GM18505 (cell line): ENCODE measurements at regions not wholly inside any gene's neighbourhood (a gene's known extent, or its start where the extent isn't known, plus 50 kb on each side); places are given as distances from the start of the nearest gene placed in this dataset.

Experiments
- ATAC-seq: cut with Tn5 transposase; IDR thresholded peaks from one replicate; pipeline ENCODE4 v1.9.1; 2021; ENCODE audit not compliant: unreplicated experiment
- POLR2A ChIP-seq: IDR thresholded peaks from 4 replicates; pipeline ENCODE4 v1.6.1; 2011; ENCODE audit warnings: borderline replicate concordance; ENCODE audit not compliant: insufficient read depth, insufficient read length; ENCODE audit errors: extremely low read depth

DNA sequence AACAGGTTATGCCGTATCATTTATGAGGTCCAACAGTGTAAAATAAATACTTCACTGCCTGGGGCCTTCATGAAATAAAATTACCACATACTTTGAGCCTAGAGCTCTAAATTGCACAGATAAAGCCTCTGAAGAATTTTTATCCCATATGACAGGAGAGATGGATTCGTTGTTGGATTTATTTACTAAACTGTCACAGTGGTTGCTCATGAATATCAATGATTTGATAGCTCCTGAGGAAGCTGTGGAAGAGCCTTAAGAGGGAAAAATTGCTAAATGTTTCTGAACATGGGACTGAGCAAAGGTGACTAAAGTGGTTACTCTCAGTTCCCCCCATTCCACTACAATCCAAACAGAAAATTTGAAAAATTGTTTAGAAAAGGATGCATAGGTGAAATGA, 558.9 kb upstream of the IL12A start:
- TF ChIP-seq POLR2A = no peak

DNA sequence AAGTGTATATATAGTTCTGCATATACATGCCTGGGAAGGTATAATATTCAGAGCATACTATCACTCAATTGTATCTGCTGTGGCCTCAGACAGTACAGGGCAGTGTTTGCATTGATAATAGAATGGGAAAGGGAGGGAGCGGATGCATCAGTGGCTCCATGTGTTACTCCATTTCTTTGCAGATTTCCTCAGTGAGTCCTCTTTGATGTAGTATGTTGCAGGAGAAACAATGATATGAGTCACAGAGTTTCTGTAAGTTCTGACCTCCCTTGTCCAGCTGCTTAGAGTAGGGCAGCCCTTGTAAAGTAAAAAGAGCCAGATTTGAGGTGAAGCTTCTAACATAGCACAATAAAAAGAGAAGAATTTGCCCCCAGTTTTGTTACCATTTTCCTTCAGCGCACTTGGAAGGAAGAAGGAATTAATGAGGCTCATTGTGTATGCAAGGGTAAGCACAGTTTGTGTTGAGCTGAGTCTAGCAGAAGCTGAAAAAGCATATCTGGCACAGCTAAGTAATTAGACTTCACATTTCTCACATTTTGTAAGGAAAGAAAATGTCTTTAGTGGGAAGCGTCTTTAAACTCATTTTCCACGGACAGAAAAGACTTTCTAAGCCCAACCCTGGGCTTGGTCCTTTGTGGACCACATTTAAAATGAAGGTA, 555.8 kb upstream of the IL12A start:
- no peak for ATAC-seq
- no peak for TF ChIP-seq POLR2A

More for the DNA sequence above, 558.9 kb upstream of the IL12A start:
- no peak for ATAC-seq

DNA sequence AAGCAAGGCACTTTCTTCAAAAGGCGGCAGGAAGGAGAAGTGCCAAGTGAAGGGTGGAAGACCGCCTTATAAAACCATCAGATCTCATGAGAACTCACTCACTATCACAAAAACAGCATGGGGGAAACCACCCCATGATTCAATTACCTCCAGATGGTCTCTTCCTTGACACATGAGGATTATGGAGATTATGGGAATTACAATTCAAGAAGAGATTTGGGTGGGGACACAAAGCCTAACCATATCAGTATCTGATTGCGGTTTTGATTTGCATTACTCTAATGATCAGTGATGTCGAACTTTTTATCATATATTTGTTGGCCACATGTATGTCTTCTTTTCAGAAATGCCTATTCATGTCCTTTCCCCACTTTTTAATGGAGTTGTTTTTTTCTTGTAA, 549.3 kb upstream of the IL12A start:
- ATAC-seq = no peak
- TF ChIP-seq POLR2A = no peak

DNA sequence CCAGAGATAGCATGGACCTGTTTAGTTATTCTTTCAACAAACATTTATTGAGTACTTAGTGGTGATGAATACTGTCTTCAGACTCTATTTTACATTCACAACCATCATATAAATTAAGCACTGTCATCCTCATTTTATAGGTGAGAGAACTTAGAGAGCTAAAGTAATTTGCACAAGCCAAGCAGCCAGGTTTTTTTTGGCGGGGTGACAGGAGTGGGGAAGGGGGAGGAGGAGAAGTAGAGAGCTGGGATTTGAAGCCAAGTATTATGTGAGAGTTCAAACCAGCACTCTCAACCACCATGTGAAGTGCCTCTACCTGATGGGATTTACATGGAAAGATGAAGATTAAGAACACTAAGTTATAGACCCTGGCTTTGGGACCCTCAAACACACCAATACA, 547.4 kb upstream of the IL12A start:
- no peak for ATAC-seq

DNA sequence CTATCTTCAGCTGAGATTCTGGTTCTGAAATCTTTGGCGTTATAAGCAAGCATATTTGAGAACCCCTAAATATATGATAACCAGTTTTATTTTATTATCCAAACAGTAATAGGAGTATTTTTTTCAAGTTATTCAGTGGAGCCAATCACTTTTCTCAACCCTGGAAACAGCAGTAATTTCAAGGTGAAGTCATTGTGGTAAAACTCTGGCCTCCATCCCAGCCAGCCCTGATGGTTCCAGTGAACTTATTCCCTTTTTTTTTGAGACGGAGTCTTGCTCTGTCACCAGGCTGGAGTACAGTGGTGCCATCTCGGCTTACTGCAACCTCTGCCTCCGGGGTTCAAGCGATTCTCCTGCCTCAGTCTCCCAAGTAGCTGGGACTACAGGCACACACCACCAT, 545.4 kb upstream of the IL12A start:
- TF ChIP-seq POLR2A = no peak
- ATAC-seq = no peak

More for the DNA sequence above, 547.4 kb upstream of the IL12A start:
- no peak for TF ChIP-seq POLR2A

DNA sequence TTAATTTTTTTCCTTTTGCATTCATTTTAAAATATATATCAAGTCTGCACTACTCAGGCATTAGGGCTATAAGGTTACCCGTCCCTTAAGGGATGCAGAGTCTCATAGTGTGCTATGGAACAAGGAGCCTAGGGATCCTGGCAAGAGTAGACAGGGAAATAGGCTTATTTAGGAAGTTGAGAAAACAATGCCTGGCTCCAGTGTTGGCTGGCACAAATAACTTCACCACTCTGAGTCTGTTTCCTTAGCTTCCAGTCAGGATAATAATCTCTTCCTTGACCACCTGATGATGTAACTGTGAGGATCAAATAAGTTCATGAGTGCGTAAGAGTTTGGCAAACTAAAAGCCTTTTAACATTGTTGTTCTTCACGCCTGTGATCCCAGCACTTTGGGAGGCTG, 540.8 kb upstream of the IL12A start:
- no peak for TF ChIP-seq POLR2A
- no peak for ATAC-seq

DNA sequence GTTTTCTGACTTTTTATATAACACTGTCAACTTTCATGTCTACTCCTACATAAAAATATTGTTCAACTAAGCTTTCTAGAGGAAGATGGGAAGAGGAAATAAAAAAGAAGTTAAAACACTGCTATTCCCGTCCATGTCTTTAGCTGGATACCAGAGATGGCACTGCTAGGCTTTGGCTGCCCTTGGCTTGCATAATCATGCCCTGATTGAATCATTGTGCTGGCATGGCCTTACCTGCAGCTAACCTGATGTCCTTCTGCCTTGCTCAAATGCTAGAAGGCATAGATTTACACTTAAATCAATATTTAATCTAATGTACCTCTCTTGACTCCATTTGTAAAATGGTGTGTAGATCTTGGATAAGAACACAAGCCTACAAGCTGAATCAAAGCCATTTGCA, 539.7 kb upstream of the IL12A start:
- no peak for ATAC-seq

DNA sequence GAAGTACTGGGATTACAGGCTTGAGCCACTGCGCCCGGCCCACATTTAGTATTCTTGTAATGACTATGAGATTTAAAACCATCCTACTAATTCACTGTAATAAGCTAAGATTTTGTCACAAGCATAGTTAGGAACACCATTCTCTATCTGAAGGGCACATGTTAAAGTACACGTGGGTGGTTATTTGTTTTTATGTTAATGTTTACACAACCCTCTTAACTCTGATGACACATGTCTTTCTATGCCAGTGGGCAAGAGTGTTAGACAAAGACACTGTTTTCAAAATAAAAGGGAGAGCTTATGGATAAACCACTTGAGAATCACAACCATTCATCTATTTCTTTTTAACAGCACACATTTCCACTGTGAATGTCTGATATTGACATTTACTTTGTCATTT, 537.6 kb upstream of the IL12A start:
- TF ChIP-seq POLR2A = no peak
- no peak for ATAC-seq

More for the DNA sequence above, 539.7 kb upstream of the IL12A start:
- no peak for TF ChIP-seq POLR2A

DNA sequence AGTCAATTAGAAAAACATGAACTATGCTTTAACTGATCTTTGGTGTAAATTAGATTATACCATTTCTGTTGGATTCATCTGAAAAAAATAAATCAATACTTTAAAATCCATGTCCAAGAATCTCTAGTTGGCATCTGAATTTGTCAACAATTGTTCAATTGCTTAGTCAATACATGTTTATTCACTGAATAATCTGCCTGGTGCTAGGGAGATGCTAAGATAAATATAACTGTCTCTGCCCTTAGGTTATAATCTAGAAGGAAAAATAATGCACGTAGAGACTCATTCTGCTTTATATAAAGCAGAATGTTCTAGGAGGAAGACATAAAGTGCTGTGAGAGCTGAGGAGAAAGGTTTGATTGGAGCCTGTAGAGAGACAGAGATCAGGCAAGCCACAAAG, 537.2 kb upstream of the IL12A start:
- TF ChIP-seq POLR2A = no peak
- ATAC-seq = no peak

DNA sequence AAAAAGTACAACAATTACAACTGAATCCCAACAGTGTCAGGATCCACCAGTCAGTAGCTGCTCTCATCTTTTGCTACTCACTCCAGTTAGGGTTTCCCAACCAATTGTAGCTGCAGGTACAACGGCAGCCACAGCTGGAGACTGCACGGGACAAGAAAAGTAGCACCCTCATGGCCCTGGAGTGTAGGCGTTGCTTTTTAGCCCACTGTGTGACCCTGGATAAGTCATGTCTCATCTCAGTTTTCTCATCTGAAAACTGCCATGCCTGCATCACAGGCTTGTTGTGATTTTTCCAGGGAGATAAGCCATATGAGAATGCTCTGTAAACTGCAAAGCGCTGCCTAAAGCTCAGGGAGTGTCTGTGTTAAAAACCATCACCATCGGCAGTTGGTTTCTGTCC, 535.6 kb upstream of the IL12A start:
- no peak for ATAC-seq
- TF ChIP-seq POLR2A = no peak

DNA sequence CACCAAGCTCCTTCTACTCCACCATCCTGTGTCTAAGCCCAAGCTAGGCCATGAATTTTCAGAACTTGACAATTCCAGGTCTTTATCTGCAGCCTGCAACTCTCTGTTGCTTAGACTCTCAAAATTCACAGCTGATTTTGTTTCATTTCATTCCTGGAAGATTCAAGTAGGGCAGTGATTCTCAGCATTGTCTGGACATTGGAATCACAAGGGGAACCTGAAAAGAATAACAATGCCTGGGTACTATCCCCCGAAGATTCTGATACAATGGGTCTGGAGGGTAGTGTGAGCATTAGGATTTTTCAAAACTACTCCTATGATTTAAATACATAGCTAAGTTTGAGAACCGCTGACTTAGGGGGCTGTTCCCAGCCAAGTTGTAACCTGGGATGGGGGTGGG, 534.7 kb upstream of the IL12A start:
- TF ChIP-seq POLR2A = no peak
- no peak for ATAC-seq

DNA sequence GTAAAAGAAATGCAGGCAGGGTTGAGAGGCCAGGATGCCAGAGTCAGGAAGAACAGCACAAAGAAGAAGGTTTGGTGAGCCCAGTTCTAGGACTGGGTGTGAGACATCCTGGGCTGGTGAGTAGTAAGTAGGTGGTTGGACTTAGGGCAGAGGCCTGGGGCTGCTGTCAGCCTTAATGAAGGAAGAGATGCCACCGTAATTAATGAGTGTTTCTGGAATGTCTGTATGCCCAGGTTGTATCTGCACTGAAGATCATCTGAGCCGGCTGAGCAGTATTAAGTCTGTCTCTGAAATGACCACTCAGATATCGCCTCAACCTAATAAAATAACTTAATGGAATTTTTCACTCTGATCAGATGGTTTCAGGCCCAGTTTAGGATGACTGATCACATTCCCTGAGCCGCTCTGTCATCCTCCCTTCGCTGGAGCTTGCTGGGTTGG, 532.9 kb upstream of the IL12A start:
- ATAC-seq = no peak
- TF ChIP-seq POLR2A = no peak

DNA sequence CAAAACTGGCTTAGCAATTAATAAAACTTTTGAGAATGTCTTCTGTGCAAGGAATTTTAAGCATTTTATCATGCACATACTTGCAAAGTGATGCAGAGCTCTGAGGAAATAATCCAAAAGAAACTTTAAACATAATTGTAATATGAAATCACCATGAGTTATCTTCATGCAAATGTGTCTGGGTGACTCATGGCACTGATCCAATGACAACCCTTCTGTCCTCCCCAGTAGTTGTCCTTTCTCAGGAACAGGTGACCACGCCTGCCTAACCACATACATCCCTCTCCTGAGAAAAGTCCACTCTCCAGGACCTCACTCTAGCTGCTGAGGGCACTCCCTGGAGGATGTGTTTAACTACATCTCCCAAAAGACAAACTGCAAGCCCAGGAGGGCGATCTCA, 530.6 kb upstream of the IL12A start:
- TF ChIP-seq POLR2A = no peak
- ATAC-seq = no peak

DNA sequence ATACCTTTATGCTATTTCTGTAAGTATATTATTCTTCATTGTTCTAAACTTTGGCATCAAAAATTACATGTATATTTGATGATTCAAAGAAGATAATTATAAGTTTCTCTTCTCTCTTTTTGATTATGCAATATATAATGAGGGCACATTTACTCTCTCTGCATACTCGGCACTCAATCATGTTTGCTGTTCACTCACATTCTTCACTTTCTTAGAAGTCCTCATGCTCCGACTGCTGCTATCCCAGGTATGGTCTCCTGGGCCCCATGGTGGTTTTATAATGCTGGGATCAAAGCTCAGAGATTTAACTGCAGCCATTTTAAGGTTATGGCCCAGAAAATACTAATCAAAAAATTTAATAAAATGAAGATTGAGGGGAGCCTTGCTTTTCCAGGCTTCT, 529.7 kb upstream of the IL12A start:
- ATAC-seq = no peak
- TF ChIP-seq POLR2A = no peak

DNA sequence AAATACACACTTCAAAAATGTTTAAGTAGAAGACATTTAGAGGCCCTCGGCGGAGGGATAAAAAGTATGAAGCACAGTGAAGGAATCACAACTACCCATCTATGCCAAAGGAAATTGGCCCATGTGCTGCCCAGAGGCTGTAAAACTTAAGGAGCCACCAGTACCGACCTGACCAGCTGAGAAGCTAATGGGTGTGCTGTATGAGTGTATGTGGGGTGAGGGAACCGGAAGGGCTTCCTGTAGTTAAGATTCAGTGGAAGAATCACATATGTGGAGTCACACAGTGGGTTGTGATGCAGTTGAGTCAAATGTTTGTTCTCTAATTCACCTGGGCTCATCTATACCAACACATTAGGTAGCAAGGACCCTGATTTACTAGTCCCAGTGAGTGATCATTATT, 516.0 kb upstream of the IL12A start:
- no peak for ATAC-seq
- no peak for TF ChIP-seq POLR2A

DNA sequence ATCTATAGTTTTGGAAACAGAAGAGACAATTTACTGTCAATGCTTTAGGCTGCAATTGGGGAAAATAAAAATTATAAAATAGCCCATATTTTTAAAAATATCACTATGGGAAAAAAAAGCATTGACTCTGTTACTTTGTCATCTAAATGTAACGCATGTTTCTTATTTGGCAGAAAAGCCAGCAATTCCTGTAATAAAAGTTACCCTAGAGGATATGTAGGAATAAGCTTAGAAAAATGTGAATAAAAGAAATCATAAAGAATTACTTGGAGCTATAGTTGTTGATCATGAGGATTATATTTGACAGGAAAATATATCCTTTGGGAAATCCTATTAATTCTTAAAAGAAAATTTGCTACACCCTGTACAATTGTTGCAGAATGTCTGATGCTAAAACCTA, 515.4 kb upstream of the IL12A start:
- ATAC-seq = no peak

DNA sequence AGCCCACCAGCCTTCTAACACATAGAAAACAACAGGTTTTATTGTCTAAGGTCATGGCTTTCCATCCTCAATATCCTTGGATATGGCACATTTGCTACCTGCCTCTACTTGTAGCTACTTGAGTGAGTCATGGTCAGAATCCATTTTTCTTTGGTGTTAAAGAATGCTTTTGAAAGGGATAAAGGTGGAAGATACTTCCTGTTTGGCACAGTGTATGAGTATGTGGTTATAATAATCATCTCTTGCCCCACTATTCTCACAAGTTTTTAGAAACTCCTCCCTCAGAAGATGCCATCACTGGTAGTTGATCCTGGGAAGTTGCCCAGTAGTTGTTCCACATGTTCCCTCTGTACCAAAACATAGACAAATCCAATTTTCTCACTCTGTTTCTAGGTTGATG, 508.6 kb upstream of the IL12A start:
- TF ChIP-seq POLR2A = no peak
- ATAC-seq = no peak

More for the DNA sequence above, 515.4 kb upstream of the IL12A start:
- TF ChIP-seq POLR2A = no peak
